Ovary (tissue), 7 donors: ENCODE measurements at regions not wholly inside any gene's neighbourhood (a gene's known extent, or its start where the extent isn't known, plus 50 kb on each side); places are given as distances from the start of the nearest gene placed in this dataset.

ENCODE experiments used
- DNase-seq, 5 donors: peaks; one replicate each; pipeline ENCODE4 v3.0.0-alpha.2; 2019 to 2020
- H3K27ac ChIP-seq, 2 donors: fragments of 200-600 bp; one replicate each; pipeline versions ENCODE4 v1.5.1 to v1.8.0; 2019 to 2022
- H3K27me3 ChIP-seq: fragments of 200-600 bp; one replicate; pipeline ENCODE4 v1.8.0; 2022
- H3K36me3 ChIP-seq: fragments of 200-600 bp; sonication (generic); one replicate; pipeline ENCODE4 v1.5.1; 2019
- H3K4me1 ChIP-seq: one replicate; pipeline ENCODE4 v1.8.1; 2013; ENCODE audit warnings: mild to moderate bottlenecking, moderate library complexity; ENCODE audit not compliant: insufficient read depth
- H3K4me3 ChIP-seq: fragments of 200-600 bp; sonication (generic); one replicate; pipeline ENCODE4 v1.5.1; 2017
- H3K9me3 ChIP-seq, 2 donors: fragments of 200-600 bp in 1 of 2; sonication (generic) in 1 of 2; one replicate each; pipeline versions ENCODE4 v1.5.1 to v1.8.1; 2013 to 2019; ENCODE audit warnings: mild to moderate bottlenecking in 1 of 2, moderate library complexity in 1 of 2
- EP300 ChIP-seq: sonication (generic); formaldehyde crosslinking; IDR thresholded peaks from one replicate; pipeline ENCODE4 v1.6.1; 2017; ENCODE audit warnings: antibody characterized with exemption
- POLR2A ChIP-seq: fragments of 450-650 bp; IDR thresholded peaks from one replicate; pipeline ENCODE4 v1.6.1; 2017; ENCODE audit warnings: antibody characterized with exemption, mild to moderate bottlenecking, moderate library complexity
- WGBS, 3 donors: extraction: QIAGEN DNeasy Blood & Tissue Kit in 1 of 3; methylation state at CpG; one replicate each; pipeline versions ENCODE4 v1.1.5 to v1.1.7; 2013 to 2017; 5-methylcytosine and 5-hydroxymethylcytosine counted together
- intact Hi-C, 4 donors: fragments of 100-400 bp; cut with DNase I; formaldehyde crosslinking; loops; one replicate each; pipeline versions ENCODE4 v1.11.0 to v1.15.1; 2022 to 2023
- TF ChIP-seq, protein P1 (sequence below), 3 donors: fragments of 450-650 bp in 2 of 3; fragments of 200-600 bp in 1 of 3; IDR thresholded peaks; one replicate each; pipeline versions ENCODE4 v1.5.1 to v1.8.0; 2016 to 2022; ENCODE audit warnings: antibody characterized with exemption in 3 of 3, mild to moderate bottlenecking in 1 of 3
- donor health status: DM: no; HTN: no; CAD: no; lungs with moderate emphysema.
- donor health status: DM: no; HTN: no; CAD: no.
- donor health status: Bipolar disorder and iron deficiency.
- donor health status: DM: no; HTN: no; CAD: no.
- donor health status: DM: yes; HTN: yes; CAD: no.

DNA sequence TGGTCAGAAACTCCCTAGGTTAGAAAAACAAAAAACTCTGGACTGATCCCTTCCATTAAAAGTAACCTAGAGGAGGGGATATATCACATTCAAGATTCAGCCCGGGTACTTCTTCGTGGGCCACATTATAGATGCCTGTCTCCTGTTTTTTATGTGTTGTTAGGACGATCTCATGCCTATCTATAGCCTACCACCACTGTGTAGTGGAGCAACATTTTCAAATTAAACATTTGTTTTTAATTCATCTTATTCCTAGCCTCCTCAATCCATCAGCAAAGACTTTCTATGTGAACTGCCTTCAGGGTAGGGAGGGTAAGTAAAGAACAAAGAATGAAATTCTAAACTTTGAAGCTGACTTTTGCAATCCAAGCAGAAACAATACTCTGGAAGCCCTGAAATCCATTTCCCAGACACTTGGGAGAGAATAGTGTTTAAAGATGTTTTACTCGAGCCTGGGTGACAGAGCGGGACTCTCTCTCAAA, 379.4 kb downstream of the ANXA1 start:
- Histone ChIP-seq H3K27me3 (no peaks in the 10 kb centered on the region), H3K4me3 (no peak overlapping the region), H3K9me3 (no peaks in the 10 kb centered on the region), H3K27ac (no peak overlapping the region), H3K4me1 (no peaks in the 10 kb centered on the region), H3K36me3 (no peaks in the 10 kb centered on the region)
- intact Hi-C loops = no loop called here
- no peak for DNase-seq
- 82 to 89% (median 84%) methylated on average over 5 of the region's 5 CpGs for whole genome bisulfite sequencing, 3 donors
- TF ChIP-seq EP300 (no peak), POLR2A (no peak)
- TF ChIP-seq, protein P1, sequence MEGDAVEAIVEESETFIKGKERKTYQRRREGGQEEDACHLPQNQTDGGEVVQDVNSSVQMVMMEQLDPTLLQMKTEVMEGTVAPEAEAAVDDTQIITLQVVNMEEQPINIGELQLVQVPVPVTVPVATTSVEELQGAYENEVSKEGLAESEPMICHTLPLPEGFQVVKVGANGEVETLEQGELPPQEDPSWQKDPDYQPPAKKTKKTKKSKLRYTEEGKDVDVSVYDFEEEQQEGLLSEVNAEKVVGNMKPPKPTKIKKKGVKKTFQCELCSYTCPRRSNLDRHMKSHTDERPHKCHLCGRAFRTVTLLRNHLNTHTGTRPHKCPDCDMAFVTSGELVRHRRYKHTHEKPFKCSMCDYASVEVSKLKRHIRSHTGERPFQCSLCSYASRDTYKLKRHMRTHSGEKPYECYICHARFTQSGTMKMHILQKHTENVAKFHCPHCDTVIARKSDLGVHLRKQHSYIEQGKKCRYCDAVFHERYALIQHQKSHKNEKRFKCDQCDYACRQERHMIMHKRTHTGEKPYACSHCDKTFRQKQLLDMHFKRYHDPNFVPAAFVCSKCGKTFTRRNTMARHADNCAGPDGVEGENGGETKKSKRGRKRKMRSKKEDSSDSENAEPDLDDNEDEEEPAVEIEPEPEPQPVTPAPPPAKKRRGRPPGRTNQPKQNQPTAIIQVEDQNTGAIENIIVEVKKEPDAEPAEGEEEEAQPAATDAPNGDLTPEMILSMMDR (IDR thresholded peaks at IDR 0.05) = no peak

- no peak for DNase-seq
- Histone ChIP-seq H3K4me3 (no peak overlapping the region), H3K27ac (no peak overlapping the region), H3K36me3 (no peaks in the 10 kb centered on the region), H3K4me1 (no peaks in the 10 kb centered on the region), H3K27me3 (no peaks in the 10 kb centered on the region), H3K9me3 (no peaks in the 10 kb centered on the region)
- intact Hi-C loops = no loop called here
- TF ChIP-seq, protein P1 (IDR thresholded peaks at IDR 0.05) = no peak
- no peak for TF ChIP-seq EP300
- TF ChIP-seq POLR2A = no peak
- WGBS, 3 donors = 52 to 60% (median 53%) methylated on average over 4 of the region's 4 CpGs
These were observed 380.0 kb downstream of the ANXA1 start for GRCh38 chr9:73531658-73532057.

- H3K27me3 ChIP-seq = no peaks in the 10 kb centered on the region
- intact Hi-C loops = no loop called here
- TF ChIP-seq POLR2A = no peak
- TF ChIP-seq EP300 = no peak
- TF ChIP-seq, protein P1 (IDR thresholded peaks at IDR 0.05) = no peak
- 56 to 66% (median 57%) methylated on average over 4 of the region's 4 CpGs for whole genome bisulfite sequencing, 3 donors
- no peaks in the 10 kb centered on the region for H3K9me3 ChIP-seq
- H3K36me3 ChIP-seq = no peaks in the 10 kb centered on the region
- H3K4me1 ChIP-seq = no peaks in the 10 kb centered on the region
- no peak overlapping the region for H3K27ac ChIP-seq
- DNase-seq = no peak
- no peak overlapping the region for H3K4me3 ChIP-seq
These were observed 381.3 kb downstream of the ANXA1 start for GRCh38 chr9:73532985-73533384.

- Histone ChIP-seq H3K4me1 (no peaks in the 10 kb centered on the region), H3K9me3 (no peaks in the 10 kb centered on the region), H3K36me3 (no peaks in the 10 kb centered on the region), H3K4me3 (no peak overlapping the region), H3K27me3 (no peaks in the 10 kb centered on the region), H3K27ac (no peak overlapping the region)
- DNase-seq = no peak
- TF ChIP-seq, protein P1 (IDR thresholded peaks at IDR 0.05) = no peak
- TF ChIP-seq EP300 (no peak), POLR2A (no peak)
- intact Hi-C loops = no loop called here
- WGBS, 3 donors = 80 to 96% (median 87%) methylated on average over 2 of the region's 2 CpGs
These were observed 384.7 kb downstream of the ANXA1 start for GRCh38 chr9:73536403-73536802.

DNA sequence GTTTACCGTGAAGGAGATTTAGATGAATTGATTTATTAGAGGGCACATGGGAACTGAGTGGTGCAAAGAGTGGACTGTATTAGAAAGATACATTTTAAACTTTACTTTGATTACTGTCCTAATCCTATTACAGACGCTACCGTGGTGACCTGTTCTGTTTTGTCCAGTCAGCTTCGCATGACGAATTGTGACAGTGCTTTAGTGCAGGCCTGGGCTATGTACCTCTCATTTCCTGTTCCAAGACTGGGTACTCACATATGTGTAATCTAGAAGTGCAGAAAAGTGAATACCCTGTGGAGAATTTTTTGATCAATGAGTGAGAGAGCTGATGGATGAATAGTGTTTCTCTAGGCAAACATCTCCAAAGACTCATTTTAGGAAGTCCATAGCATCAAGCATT, 385.9 kb downstream of the ANXA1 start:
- H3K27me3 ChIP-seq = no peaks in the 10 kb centered on the region
- H3K4me1 ChIP-seq = no peaks in the 10 kb centered on the region
- 84 to 93% (median 85%) methylated on average over 5 of the region's 5 CpGs for WGBS, 3 donors
- no peaks in the 10 kb centered on the region for H3K9me3 ChIP-seq
- no peak overlapping the region for H3K27ac ChIP-seq
- no peak for DNase-seq
- TF ChIP-seq, protein P1 (IDR thresholded peaks at IDR 0.05) = no peak
- TF ChIP-seq EP300 (no peak), POLR2A (no peak)
- no peak overlapping the region for H3K4me3 ChIP-seq
- intact Hi-C loops = no loop called here
- no peaks in the 10 kb centered on the region for H3K36me3 ChIP-seq
